ENCODE measurements at regions not wholly inside any gene's neighbourhood (a gene's known extent, or its start where the extent isn't known, plus 50 kb on each side); places are given as distances from the start of the nearest gene placed in this dataset.
"Not testable (repeated sequence)": the region's sequence is repeated elsewhere in the genome, so short reads cannot be mapped to it uniquely, and the experiment has no call there.

GRCh38 chrX:1763294-1763693 lies 148.4 kb downstream of the ASMT start:
- Histone ChIP-seq H3K9ac (ENCODE audit: insufficient read depth, low read length) (no peak overlapping the region), H3K4me2 (ENCODE audit: extremely low read depth, insufficient read depth, low read length) (no peak overlapping the region), H3K79me2 (ENCODE audit: control insufficient read depth, insufficient read depth, low read length) (no peaks in the 10 kb centered on the region), H3K27me3 (ENCODE audit: control insufficient read depth, insufficient read depth, low read length) (no peaks in the 10 kb centered on the region), H2AFZ (ENCODE audit: low read length) (no peak overlapping the region), H3K9me3 (ENCODE audit: control insufficient read depth, insufficient read depth, low read depth, low read length) (no peaks in the 10 kb centered on the region), H3K36me3 (ENCODE audit: control insufficient read depth, insufficient read depth, low read length) (no peaks in the 10 kb centered on the region), H4K20me1 (ENCODE audit: control insufficient read depth, extremely low read depth, insufficient read depth, low read length) (no peaks in the 10 kb centered on the region), H3K4me3 (replicated peaks in 1 of 4; ENCODE audit: control extremely low read depth in 1 of 4, insufficient read depth in 1 of 4, low read depth in 3 of 4, low read length in 4 of 4) (no peak overlapping the region), H3K27ac (ENCODE audit: insufficient read depth, low read length) (no peak overlapping the region), H3K4me1 (ENCODE audit: control insufficient read depth, extremely low read depth, insufficient read depth, low read length) (no peaks in the 10 kb centered on the region)
- no peak for DNase-seq (ENCODE audit: low read depth in 2 of 2)
- no peak for TF ChIP-seq EZH2 (IDR thresholded peaks at IDR 0.05; ENCODE audit: low read length, missing control alignments)
- TF ChIP-seq, protein P1, sequence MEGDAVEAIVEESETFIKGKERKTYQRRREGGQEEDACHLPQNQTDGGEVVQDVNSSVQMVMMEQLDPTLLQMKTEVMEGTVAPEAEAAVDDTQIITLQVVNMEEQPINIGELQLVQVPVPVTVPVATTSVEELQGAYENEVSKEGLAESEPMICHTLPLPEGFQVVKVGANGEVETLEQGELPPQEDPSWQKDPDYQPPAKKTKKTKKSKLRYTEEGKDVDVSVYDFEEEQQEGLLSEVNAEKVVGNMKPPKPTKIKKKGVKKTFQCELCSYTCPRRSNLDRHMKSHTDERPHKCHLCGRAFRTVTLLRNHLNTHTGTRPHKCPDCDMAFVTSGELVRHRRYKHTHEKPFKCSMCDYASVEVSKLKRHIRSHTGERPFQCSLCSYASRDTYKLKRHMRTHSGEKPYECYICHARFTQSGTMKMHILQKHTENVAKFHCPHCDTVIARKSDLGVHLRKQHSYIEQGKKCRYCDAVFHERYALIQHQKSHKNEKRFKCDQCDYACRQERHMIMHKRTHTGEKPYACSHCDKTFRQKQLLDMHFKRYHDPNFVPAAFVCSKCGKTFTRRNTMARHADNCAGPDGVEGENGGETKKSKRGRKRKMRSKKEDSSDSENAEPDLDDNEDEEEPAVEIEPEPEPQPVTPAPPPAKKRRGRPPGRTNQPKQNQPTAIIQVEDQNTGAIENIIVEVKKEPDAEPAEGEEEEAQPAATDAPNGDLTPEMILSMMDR (conservative IDR thresholded peaks at IDR 0.05 in 1 of 2, IDR thresholded peaks at IDR 0.05 in 1 of 2; ENCODE audit: low read depth in 1 of 2, low read length in 2 of 2) = no peak

- not testable (repeated sequence) for H3K79me2 ChIP-seq (ENCODE audit: control insufficient read depth, insufficient read depth, low read length); H3K4me3 ChIP-seq (replicated peaks in 1 of 4; ENCODE audit: control extremely low read depth in 1 of 4, insufficient read depth in 1 of 4, low read depth in 3 of 4, low read length in 4 of 4); H3K9ac ChIP-seq (ENCODE audit: insufficient read depth, low read length); H3K36me3 ChIP-seq (ENCODE audit: control insufficient read depth, insufficient read depth, low read length); H3K27ac ChIP-seq (ENCODE audit: insufficient read depth, low read length); H4K20me1 ChIP-seq (ENCODE audit: control insufficient read depth, extremely low read depth, insufficient read depth, low read length); H2AFZ ChIP-seq (ENCODE audit: low read length); H3K9me3 ChIP-seq (ENCODE audit: control insufficient read depth, insufficient read depth, low read depth, low read length); H3K27me3 ChIP-seq (ENCODE audit: control insufficient read depth, insufficient read depth, low read length); H3K4me1 ChIP-seq (ENCODE audit: control insufficient read depth, extremely low read depth, insufficient read depth, low read length); DNase-seq (ENCODE audit: low read depth in 2 of 2); H3K4me2 ChIP-seq (ENCODE audit: extremely low read depth, insufficient read depth, low read length)
These were observed 150.1 kb downstream of the ASMT start for GRCh38 chrX:1764883-1765364.

DNA sequence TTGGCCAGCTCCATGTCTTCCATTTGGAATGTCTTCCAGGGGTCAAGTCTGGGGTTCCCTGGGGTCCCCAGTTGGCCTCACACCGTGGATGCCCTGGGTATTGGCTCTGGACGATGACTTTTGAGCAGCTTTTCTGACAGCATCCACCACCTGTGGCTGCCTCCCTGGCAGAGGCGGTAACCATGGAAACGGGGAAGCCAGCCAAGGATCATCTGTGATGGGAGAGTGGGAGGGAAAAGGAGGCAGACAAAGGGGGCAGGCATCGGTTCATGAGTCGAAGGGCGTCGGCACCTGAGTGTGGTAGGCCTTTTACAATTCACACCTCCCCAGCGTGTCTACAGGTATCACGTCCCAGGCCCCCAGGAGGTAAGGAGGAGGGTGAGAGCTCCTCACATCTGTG lies 152.2 kb downstream of the ASMT start:
- no peak overlapping the region for H3K4me2 ChIP-seq (ENCODE audit: extremely low read depth, insufficient read depth, low read length)
- H2AFZ ChIP-seq (ENCODE audit: low read length) = no peak overlapping the region
- H4K20me1 ChIP-seq (ENCODE audit: control insufficient read depth, extremely low read depth, insufficient read depth, low read length) = no peaks in the 10 kb centered on the region
- no peaks in the 10 kb centered on the region for H3K36me3 ChIP-seq (ENCODE audit: control insufficient read depth, insufficient read depth, low read length)
- H3K9me3 ChIP-seq (ENCODE audit: control insufficient read depth, insufficient read depth, low read depth, low read length) = no peaks in the 10 kb centered on the region
- no peak overlapping the region for H3K4me3 ChIP-seq (replicated peaks in 1 of 4; ENCODE audit: control extremely low read depth in 1 of 4, insufficient read depth in 1 of 4, low read depth in 3 of 4, low read length in 4 of 4)
- TF ChIP-seq, protein P1 (conservative IDR thresholded peaks at IDR 0.05 in 1 of 2, IDR thresholded peaks at IDR 0.05 in 1 of 2; ENCODE audit: low read depth in 1 of 2, low read length in 2 of 2) = no peak
- TF ChIP-seq EZH2 (IDR thresholded peaks at IDR 0.05; ENCODE audit: low read length, missing control alignments) = no peak
- H3K4me1 ChIP-seq (ENCODE audit: control insufficient read depth, extremely low read depth, insufficient read depth, low read length) = no peaks in the 10 kb centered on the region
- H3K79me2 ChIP-seq (ENCODE audit: control insufficient read depth, insufficient read depth, low read length) = no peaks in the 10 kb centered on the region
- H3K27ac ChIP-seq (ENCODE audit: insufficient read depth, low read length) = no peak overlapping the region
- no peak overlapping the region for H3K9ac ChIP-seq (ENCODE audit: insufficient read depth, low read length)
- no peak for DNase-seq (ENCODE audit: low read depth in 2 of 2)
- H3K27me3 ChIP-seq (ENCODE audit: control insufficient read depth, insufficient read depth, low read length) = no peaks in the 10 kb centered on the region

Measured in fibroblast of lung (primary cell).